ENCODE measurements at regions not wholly inside any gene's neighbourhood (a gene's known extent, or its start where the extent isn't known, plus 50 kb on each side); places are given as distances from the start of the nearest gene placed in this dataset.

DNA sequence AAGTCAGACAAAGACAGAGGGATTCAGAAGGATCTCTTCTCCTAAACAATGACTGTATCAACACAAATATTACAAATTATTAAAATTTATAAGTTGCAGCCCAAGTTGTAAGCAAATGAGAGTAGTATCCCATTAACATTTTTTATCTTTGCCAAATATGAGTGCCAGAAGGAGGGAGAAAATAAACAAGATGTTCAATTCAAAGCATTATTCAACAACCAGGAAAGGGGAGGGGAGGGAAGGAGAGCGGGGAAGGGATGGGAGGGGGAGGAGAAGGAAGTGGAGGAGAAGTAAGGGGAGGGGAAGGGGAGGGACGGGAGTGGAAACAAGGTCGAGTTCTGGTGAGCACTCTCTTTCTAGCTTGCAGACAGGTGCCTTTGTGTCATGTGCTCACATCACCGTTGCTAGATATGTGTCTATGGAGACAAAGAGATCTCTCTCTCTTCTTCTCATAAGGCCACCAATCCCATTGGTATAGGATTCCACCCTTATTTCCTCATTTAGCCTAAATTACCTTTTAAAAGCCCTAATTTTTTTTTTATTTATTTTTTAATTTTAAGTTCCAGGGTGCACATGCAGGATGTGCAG is 679.6 kb upstream of the CHAC2 start:
- TF ChIP-seq, protein P1, sequence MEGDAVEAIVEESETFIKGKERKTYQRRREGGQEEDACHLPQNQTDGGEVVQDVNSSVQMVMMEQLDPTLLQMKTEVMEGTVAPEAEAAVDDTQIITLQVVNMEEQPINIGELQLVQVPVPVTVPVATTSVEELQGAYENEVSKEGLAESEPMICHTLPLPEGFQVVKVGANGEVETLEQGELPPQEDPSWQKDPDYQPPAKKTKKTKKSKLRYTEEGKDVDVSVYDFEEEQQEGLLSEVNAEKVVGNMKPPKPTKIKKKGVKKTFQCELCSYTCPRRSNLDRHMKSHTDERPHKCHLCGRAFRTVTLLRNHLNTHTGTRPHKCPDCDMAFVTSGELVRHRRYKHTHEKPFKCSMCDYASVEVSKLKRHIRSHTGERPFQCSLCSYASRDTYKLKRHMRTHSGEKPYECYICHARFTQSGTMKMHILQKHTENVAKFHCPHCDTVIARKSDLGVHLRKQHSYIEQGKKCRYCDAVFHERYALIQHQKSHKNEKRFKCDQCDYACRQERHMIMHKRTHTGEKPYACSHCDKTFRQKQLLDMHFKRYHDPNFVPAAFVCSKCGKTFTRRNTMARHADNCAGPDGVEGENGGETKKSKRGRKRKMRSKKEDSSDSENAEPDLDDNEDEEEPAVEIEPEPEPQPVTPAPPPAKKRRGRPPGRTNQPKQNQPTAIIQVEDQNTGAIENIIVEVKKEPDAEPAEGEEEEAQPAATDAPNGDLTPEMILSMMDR (conservative IDR thresholded peaks at IDR 0.05; ENCODE audit: low read depth, low read length), result no peak
- no peak for TF ChIP-seq EZH2 (IDR thresholded peaks at IDR 0.05; ENCODE audit: borderline replicate concordance, low read depth, low read length, poor library complexity, severe bottlenecking)
